HG03460 (cell line): ENCODE measurements at regions not wholly inside any gene's neighbourhood (a gene's known extent, or its start where the extent isn't known, plus 50 kb on each side); places are given as distances from the start of the nearest gene placed in this dataset.

Source experiments
- ATAC-seq: cut with Tn5 transposase; IDR thresholded peaks from one replicate; pipeline ENCODE4 v1.9.1; 2021; ENCODE audit not compliant: unreplicated experiment

DNA sequence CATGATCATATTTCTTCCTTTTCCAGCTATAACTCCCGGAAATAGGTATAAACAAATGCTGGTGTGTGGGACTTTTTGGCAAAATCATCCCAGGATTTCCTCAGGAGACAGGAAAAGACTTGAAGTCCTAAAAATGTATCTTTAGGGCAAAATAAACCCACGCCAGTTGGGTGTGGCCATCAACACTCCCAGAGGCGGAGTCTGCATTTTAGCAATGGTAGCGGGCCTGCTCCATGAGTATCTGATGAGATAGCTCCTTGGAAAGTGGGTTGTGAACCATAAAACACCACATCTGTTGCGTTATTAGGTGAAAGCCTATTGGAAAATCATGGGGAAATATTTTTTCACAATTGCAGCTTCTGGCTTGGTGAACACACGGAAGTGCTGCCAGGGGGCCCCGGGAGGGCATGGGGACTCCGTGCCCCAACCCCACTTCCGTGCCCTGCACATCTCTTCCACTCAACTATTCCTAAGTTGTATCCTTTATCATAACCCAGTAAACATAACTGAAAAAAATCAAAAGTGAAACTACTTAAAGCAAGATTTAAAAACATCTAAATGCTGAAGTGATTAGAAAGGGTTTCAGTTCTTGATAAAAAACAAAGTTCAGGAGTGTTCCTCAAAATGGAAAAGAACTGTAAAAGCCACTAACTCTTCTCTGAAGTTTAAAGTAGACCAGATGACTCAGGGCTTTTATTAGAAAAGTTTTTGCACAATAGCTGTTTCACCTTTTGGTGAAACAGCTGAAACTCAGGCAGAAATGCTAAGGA is 111.2 kb downstream of the LRRC70 start:
- ATAC-seq, result no peak

DNA sequence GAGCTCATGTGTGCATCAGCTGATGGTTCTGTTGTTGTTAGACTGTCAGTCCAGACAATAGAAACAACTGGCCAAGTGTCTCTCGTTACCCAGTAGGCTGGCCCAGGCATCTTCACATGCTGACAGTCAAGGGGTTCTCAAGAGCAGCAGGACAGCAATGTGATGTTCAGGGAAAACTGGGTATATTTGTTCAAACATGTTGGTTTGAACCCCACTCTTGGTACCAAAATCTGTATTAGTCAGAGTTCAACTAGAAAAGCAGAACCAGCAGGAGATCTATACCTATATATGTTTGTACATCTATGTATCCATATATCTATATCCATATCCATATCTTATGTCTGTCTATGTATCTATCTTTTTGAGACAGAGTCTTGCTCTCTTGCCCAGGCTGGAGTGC is 108.1 kb downstream of the LRRC70 start:
- ATAC-seq, result no peak

DNA sequence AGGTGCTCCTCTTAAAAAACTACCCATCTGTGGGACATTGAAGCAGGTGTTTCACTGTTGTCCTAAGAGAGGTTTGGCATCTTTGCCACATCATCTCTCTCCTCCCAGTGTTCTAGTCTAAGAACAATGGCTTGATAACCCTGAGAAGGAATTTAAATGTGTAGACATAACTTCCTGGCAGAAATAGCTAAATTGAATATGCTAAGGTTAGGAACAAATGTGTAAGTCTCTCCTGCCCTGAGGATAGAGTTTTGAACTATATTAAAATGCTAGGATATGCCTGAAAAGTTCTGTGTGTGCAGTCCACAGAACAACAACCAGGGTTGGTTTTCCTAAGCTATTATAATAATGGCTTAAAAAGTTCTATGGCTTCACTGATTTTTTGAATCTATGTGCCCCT is 106.6 kb downstream of the LRRC70 start:
- ATAC-seq, result no peak

DNA sequence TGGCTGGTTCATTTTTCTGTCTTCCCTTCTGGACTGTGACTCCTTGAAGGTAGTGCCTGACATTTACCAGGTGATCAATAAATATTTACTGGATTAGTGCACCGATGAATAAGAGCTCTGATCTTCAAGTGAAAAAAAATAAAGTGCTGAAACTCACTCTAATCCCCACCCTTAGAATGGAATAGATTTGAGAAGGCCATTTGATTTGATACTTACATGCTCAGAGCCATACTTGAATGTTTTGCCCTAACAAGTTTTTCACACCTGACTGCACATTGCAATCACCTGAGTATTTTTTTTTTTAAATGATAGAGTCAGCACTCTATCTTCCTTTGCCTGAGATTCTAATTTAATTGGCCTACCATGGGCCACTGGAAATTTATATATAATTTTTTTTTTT is 105.7 kb downstream of the LRRC70 start:
- no peak for ATAC-seq

DNA sequence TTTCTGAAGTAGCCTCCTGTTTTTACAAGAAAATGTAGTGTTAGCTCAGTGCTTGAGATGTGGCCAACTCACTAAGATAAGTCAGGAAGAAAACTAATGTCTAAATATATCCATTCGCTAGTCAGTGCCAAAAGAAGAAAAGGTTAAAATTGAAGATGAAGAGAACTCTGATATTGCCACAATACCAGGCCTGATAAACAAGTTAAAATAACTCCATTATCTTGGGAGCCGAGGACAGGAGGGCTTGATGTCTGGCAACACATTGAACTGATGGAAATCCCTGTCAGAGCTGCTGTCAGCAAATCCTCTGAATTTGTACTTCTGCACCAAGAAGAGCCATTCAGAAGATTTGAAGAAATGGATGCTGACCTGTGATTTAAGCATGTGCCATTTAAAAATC is 103.4 kb downstream of the LRRC70 start:
- ATAC-seq, result no peak

DNA sequence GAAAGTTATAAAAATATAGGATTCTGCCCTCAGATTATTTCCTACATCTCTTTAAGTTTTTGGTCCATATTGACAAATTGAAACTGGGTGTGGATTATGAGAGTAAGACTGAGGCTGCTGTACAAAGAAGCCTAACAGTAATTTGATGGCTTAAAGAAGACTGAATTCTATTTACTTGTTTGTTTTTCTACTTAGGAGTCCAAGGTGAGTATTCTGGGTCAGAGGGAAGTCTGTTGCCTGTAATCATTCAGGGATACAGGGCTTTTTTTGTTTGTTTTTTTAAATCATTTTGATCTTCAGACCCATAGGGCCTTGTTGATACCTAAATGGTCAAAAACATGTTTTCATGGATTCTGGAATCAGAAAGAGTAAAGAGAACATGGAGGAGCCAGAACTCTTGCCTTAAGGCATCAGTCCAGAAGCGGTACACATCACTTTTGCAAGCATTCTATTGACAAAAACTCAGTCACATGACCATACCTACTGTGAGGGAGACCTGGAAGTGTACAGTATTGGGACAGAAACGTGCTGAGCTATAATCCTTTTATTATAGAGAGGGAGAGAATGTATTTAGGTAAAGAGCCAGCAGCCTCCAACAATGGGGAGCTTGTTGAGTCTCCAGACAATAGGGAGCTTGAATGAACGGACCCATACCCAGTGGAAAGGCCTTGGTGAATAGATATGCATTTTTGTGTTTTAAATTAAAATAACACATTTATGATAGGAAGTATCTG is 102.7 kb downstream of the LRRC70 start:
- no peak for ATAC-seq

DNA sequence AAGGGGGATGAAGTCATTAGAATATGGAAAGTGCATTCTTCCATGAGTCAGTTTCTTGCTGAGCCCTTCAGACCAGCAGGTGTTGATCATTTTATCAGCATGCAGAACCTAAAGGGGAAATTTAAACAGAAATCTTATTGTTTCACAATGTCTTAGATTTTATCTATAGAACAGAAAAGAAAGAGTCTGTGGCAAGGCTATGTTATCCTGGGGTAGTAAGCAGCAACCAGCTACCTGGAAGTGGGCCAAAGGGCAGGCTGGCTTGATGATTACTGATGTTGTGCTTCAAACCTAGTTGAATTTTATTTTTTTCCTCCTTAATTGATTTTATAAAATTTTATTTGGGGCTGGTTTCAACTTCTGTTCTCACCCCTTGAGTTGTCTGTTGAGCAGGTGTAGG is 101.5 kb downstream of the LRRC70 start:
- no peak for ATAC-seq
